ENCODE measurements at regions not wholly inside any gene's neighbourhood (a gene's known extent, or its start where the extent isn't known, plus 50 kb on each side); places are given as distances from the start of the nearest gene placed in this dataset.

GRCh38 chr2:136658201-136658600, 107.1 kb upstream of the THSD7B start:
- Histone ChIP-seq H3K27ac (ENCODE audit: low read depth, low read length, poor library complexity, severe bottlenecking) (no peak overlapping the region), H2AFZ (ENCODE audit: low read length) (no peak overlapping the region), H3K9me3 (ENCODE audit: low read length) (no peaks in the 10 kb centered on the region), H4K20me1 (ENCODE audit: insufficient read depth, low read length) (no peaks in the 10 kb centered on the region), H3K9ac (ENCODE audit: low read length) (no peak overlapping the region), H3F3A (ENCODE audit: insufficient read depth, low read length) (no peaks in the 10 kb centered on the region), H3K79me2 (ENCODE audit: insufficient read depth, low read length) (no peaks in the 10 kb centered on the region), H3K4me3 (ENCODE audit: low read depth, low read length, poor library complexity, severe bottlenecking) (no peak overlapping the region), H3K4me2 (ENCODE audit: low read length) (no peak overlapping the region), H3K36me3 (ENCODE audit: insufficient read depth, low read length) (no peaks in the 10 kb centered on the region), H3K9me2 (ENCODE audit: low read depth, low read length) (no peaks in the 10 kb centered on the region), H3K4me1 (ENCODE audit: insufficient read depth, low read length, severe bottlenecking) (no peaks in the 10 kb centered on the region), H3K27me3 (ENCODE audit: insufficient read depth, low read length) (no peaks in the 10 kb centered on the region)
- TF ChIP-seq EZH2 (IDR thresholded peaks at IDR 0.05; ENCODE audit: borderline replicate concordance, low read length) = no peak
- TF ChIP-seq CTCF (IDR thresholded peaks at IDR 0.05; ENCODE audit: low read length) = no peak

GRCh38 chr2:136653861-136654260, 111.5 kb upstream of the THSD7B start:
- Histone ChIP-seq H2AFZ (ENCODE audit: low read length) (no peak overlapping the region), H3K4me1 (ENCODE audit: insufficient read depth, low read length, severe bottlenecking) (no peaks in the 10 kb centered on the region), H3K27me3 (ENCODE audit: insufficient read depth, low read length) (no peaks in the 10 kb centered on the region), H3K27ac (ENCODE audit: low read depth, low read length, poor library complexity, severe bottlenecking) (no peak overlapping the region), H3K9me3 (ENCODE audit: low read length) (no peaks in the 10 kb centered on the region), H3K4me2 (ENCODE audit: low read length) (no peak overlapping the region), H3K36me3 (ENCODE audit: insufficient read depth, low read length) (no peaks in the 10 kb centered on the region), H3K4me3 (ENCODE audit: low read depth, low read length, poor library complexity, severe bottlenecking) (no peak overlapping the region), H3F3A (ENCODE audit: insufficient read depth, low read length) (no peaks in the 10 kb centered on the region), H3K9me2 (ENCODE audit: low read depth, low read length) (no peaks in the 10 kb centered on the region), H3K79me2 (ENCODE audit: insufficient read depth, low read length) (no peaks in the 10 kb centered on the region), H4K20me1 (ENCODE audit: insufficient read depth, low read length) (no peaks in the 10 kb centered on the region), H3K9ac (ENCODE audit: low read length) (no peak overlapping the region)
- TF ChIP-seq CTCF (IDR thresholded peaks at IDR 0.05; ENCODE audit: low read length) = no peak
- no peak for TF ChIP-seq EZH2 (IDR thresholded peaks at IDR 0.05; ENCODE audit: borderline replicate concordance, low read length)

- TF ChIP-seq CTCF (IDR thresholded peaks at IDR 0.05; ENCODE audit: low read length) (no peak), EZH2 (IDR thresholded peaks at IDR 0.05; ENCODE audit: borderline replicate concordance, low read length) (no peak)
- Histone ChIP-seq H3F3A (ENCODE audit: insufficient read depth, low read length) (no peaks in the 10 kb centered on the region), H3K4me1 (ENCODE audit: insufficient read depth, low read length, severe bottlenecking) (no peaks in the 10 kb centered on the region), H3K27ac (ENCODE audit: low read depth, low read length, poor library complexity, severe bottlenecking) (no peak overlapping the region), H3K4me3 (ENCODE audit: low read depth, low read length, poor library complexity, severe bottlenecking) (no peak overlapping the region), H3K9me2 (ENCODE audit: low read depth, low read length) (no peaks in the 10 kb centered on the region), H2AFZ (ENCODE audit: low read length) (no peak overlapping the region), H4K20me1 (ENCODE audit: insufficient read depth, low read length) (no peaks in the 10 kb centered on the region), H3K27me3 (ENCODE audit: insufficient read depth, low read length) (no peaks in the 10 kb centered on the region), H3K4me2 (ENCODE audit: low read length) (no peak overlapping the region), H3K9me3 (ENCODE audit: low read length) (no peaks in the 10 kb centered on the region), H3K36me3 (ENCODE audit: insufficient read depth, low read length) (no peaks in the 10 kb centered on the region), H3K79me2 (ENCODE audit: insufficient read depth, low read length) (no peaks in the 10 kb centered on the region), H3K9ac (ENCODE audit: low read length) (no peak overlapping the region)
Measured at GRCh38 chr2:136651456-136652010, 113.8 kb upstream of the THSD7B start.
